ENCODE measurements at regions not wholly inside any gene's neighbourhood (a gene's known extent, or its start where the extent isn't known, plus 50 kb on each side); places are given as distances from the start of the nearest gene placed in this dataset.

DNA sequence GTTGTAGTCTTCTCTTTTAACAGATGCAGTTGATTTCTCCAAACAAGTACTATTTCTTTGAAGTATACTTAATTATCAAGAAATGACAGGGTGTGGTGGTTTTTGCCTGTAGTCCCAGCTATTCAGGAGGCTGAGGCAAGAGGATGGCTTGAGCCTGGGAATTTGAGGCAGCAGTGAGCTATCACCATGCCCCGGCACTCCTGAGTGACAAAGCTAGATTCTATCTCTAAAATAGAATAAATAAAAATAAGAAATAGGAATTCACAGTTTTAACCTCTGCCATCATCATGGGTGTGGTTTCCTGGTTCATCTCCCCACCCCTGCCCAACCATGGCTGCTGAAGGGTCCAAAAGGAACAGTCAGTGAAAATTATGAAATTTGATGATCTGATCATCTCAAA, 290.2 kb upstream of the FLRT2 start:
- H3K27me3 Mint-ChIP-seq (ENCODE audit: low read depth) = no peaks in the 10 kb centered on the region

DNA sequence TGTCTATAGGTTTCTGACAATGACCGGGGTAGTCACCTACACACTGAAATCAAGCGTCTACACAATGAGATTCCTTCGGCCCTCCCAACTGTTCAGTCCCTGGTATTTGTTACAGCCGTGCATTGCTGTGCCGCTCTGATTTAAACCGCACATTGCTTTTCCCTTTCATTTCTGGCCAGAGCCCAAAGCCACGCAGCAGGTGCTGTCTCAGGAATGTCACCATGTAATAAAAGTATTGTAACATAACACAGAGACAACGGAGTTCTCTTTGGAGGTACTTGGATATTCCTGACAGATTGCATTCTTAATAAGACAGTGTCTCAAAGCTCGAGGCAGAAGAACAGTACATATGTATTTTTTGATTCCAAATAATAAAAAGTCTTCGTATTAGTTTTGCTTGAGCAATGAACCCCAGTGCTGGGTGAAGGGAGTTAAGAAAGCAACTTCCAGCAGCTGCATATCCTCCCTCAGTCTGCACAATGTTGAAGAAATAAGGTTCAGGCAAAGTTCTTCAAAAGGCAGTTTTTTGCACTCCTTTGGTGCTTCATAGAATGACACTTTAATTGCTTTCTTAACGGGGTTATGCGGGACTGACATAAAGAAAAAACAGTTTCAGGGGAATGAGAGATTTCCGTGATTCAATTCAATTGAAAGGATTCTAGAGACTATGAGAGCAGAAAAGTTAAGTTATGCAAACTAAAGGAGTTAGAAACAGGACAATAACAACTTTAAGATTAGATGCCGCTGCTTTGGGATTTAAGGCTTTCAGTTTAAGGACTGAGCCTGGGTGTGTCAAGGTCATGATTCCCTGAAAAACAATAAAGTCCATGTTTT, 288.7 kb upstream of the FLRT2 start:
- Mint-ChIP-seq H3K36me3 (ENCODE audit: low read depth) (no peaks in the 10 kb centered on the region), H3K4me1 (peaks cover 11% of the 10 kb centered on the region), H3K27me3 (ENCODE audit: low read depth) (no peaks in the 10 kb centered on the region), H3K27ac (ENCODE audit: unreplicated experiment) (no peak overlapping the region), H3K9me3 (no peaks in the 10 kb centered on the region), H3K4me3 (no peak overlapping the region)
- TF ChIP-seq, protein P1, sequence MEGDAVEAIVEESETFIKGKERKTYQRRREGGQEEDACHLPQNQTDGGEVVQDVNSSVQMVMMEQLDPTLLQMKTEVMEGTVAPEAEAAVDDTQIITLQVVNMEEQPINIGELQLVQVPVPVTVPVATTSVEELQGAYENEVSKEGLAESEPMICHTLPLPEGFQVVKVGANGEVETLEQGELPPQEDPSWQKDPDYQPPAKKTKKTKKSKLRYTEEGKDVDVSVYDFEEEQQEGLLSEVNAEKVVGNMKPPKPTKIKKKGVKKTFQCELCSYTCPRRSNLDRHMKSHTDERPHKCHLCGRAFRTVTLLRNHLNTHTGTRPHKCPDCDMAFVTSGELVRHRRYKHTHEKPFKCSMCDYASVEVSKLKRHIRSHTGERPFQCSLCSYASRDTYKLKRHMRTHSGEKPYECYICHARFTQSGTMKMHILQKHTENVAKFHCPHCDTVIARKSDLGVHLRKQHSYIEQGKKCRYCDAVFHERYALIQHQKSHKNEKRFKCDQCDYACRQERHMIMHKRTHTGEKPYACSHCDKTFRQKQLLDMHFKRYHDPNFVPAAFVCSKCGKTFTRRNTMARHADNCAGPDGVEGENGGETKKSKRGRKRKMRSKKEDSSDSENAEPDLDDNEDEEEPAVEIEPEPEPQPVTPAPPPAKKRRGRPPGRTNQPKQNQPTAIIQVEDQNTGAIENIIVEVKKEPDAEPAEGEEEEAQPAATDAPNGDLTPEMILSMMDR (conservative IDR thresholded peaks at IDR 0.05) = no peak
- no peak for DNase-seq (ENCODE audit: low read depth, low spot score)

More for the DNA sequence above, 290.2 kb upstream of the FLRT2 start:
- no peaks in the 10 kb centered on the region for H3K36me3 Mint-ChIP-seq (ENCODE audit: low read depth)
- H3K27ac Mint-ChIP-seq (ENCODE audit: unreplicated experiment) = no peak overlapping the region
- no peak overlapping the region for H3K4me3 Mint-ChIP-seq
- H3K4me1 Mint-ChIP-seq = peaks cover 11% of the 10 kb centered on the region
- H3K9me3 Mint-ChIP-seq = no peaks in the 10 kb centered on the region
- DNase-seq (ENCODE audit: low read depth, low spot score) = no peak
- TF ChIP-seq, protein P1 (conservative IDR thresholded peaks at IDR 0.05) = no peak

DNA sequence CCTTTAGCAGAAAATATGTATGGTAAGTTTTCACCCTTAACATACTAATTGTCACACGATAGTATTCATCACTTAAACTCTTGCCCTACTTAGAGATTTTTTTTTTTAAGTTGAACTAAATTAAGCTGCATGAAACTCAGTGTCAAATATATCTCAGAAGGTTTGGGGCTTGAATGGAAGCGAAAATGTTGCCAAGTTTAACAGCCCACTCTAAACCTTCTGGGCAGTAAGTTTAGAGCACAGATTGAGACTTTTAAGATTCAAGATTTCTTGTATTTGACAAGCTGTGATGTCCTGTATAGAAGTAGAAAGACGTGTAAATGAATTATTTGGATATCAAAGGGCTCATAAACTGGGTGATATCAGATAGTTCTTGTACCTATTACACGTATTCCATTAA, 287.3 kb upstream of the FLRT2 start:
- H3K4me3 Mint-ChIP-seq = no peak overlapping the region
- TF ChIP-seq, protein P1 (conservative IDR thresholded peaks at IDR 0.05) = no peak
- no peak for DNase-seq (ENCODE audit: low read depth, low spot score)
- H3K27me3 Mint-ChIP-seq (ENCODE audit: low read depth) = no peaks in the 10 kb centered on the region
- peaks cover 11% of the 10 kb centered on the region for H3K4me1 Mint-ChIP-seq
- H3K27ac Mint-ChIP-seq (ENCODE audit: unreplicated experiment) = no peak overlapping the region
- no peaks in the 10 kb centered on the region for H3K9me3 Mint-ChIP-seq
- no peaks in the 10 kb centered on the region for H3K36me3 Mint-ChIP-seq (ENCODE audit: low read depth)

DNA sequence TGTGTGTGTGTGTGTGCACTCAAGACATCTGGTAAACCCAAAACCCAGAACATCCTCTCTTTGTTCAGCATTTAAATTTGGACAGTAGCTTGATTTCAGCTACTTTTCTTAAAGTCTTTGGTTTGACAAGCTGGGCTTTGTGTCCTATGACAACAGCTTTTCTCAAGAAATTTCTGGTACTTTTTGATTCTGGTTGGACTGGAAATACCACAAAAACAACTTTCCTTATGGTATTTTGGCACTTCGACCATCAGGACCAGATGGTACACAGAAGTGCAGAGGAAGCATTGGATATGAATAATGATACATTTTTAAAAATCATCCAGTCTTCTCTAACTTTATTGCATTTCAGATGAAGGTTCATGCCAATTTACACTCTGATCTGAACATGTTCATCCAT, 286.6 kb upstream of the FLRT2 start:
- peaks cover 11% of the 10 kb centered on the region for H3K4me1 Mint-ChIP-seq
- TF ChIP-seq, protein P1 (conservative IDR thresholded peaks at IDR 0.05) = no peak
- no peak overlapping the region for H3K4me3 Mint-ChIP-seq
- peaks cover 2% of the 10 kb centered on the region for H3K9me3 Mint-ChIP-seq
- no peak overlapping the region for H3K27ac Mint-ChIP-seq (ENCODE audit: unreplicated experiment)
- no peak for DNase-seq (ENCODE audit: low read depth, low spot score)
- H3K36me3 Mint-ChIP-seq (ENCODE audit: low read depth) = no peaks in the 10 kb centered on the region
- H3K27me3 Mint-ChIP-seq (ENCODE audit: low read depth) = no peaks in the 10 kb centered on the region

DNA sequence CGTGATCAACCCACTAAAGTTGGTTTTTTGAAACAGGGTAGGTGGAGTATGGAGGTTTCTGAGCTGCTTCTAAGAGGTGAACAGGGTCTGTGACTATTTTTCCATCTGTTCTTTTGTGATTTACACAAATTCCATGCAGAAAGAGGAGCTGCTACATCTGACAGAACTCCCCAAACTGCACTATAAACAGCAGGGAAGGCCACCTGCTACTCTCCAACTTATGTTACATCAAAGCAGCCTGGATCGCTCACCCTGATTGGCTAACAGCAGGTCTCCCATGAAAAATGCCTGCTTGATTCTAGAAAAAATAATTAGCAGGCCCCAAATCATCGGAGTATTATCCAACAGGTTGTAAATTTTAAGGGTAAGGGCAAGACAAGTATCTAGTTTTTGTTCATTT, 282.9 kb upstream of the FLRT2 start:
- DNase-seq (ENCODE audit: low read depth, low spot score) = no peak
- no peaks in the 10 kb centered on the region for H3K27me3 Mint-ChIP-seq (ENCODE audit: low read depth)
- H3K4me1 Mint-ChIP-seq = peaks cover 18% of the 10 kb centered on the region
- TF ChIP-seq, protein P1 (conservative IDR thresholded peaks at IDR 0.05) = no peak
- no peak overlapping the region for H3K4me3 Mint-ChIP-seq
- no peak overlapping the region for H3K27ac Mint-ChIP-seq (ENCODE audit: unreplicated experiment)
- peaks cover 2% of the 10 kb centered on the region for H3K9me3 Mint-ChIP-seq
- no peaks in the 10 kb centered on the region for H3K36me3 Mint-ChIP-seq (ENCODE audit: low read depth)
